ENCODE measurements at regions not wholly inside any gene's neighbourhood (a gene's known extent, or its start where the extent isn't known, plus 50 kb on each side); places are given as distances from the start of the nearest gene placed in this dataset.

DNA sequence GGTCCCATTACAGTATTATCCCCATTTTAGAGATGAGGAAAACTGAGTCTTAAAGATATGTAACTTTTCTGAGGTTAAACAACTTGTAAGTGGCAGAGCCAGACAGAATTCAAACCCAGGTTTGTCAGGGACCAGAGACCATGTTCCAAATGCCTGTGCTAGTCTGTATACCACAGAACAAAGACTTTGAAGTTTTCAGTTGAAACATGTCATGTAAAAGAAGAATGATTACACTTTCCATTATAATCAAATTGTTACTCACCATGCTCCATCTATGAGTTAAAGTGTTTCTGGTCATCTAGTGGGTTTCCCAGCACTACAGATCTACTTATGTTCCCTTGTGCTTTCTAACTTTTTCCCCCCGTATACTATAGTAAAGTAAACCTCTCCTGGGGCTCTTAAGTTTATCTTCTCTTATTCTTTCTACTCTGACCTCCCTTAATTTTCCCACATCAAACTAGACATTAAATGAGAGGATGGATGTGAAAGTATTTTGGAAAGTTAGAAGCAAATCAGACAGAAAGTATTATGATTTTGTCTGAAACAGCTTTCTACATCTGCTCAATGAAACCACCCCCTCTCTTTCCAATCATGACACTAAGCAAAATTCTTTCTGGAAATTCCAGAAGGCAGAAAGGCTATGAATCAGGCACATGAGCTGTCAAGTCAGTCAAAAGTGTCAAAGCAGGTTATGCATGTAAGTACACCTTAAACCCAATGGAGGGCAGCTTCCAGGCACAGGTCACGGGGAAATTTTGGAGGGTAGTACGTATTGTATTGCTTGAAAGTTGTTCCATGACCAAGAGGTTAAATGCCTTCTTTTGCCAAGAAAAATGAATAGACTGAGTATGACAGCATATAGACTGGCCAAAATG lies 132.7 kb upstream of the MAP3K7 start:
- POLR2A ChIA-PET = no interaction called here
- no peaks in the 10 kb centered on the region for H3K27me3 ChIP-seq (ENCODE audit: control insufficient read depth, insufficient read depth, low read length)
- TF ChIP-seq, protein P1, sequence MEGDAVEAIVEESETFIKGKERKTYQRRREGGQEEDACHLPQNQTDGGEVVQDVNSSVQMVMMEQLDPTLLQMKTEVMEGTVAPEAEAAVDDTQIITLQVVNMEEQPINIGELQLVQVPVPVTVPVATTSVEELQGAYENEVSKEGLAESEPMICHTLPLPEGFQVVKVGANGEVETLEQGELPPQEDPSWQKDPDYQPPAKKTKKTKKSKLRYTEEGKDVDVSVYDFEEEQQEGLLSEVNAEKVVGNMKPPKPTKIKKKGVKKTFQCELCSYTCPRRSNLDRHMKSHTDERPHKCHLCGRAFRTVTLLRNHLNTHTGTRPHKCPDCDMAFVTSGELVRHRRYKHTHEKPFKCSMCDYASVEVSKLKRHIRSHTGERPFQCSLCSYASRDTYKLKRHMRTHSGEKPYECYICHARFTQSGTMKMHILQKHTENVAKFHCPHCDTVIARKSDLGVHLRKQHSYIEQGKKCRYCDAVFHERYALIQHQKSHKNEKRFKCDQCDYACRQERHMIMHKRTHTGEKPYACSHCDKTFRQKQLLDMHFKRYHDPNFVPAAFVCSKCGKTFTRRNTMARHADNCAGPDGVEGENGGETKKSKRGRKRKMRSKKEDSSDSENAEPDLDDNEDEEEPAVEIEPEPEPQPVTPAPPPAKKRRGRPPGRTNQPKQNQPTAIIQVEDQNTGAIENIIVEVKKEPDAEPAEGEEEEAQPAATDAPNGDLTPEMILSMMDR (IDR thresholded peaks at IDR 0.05; ENCODE audit: low read depth, low read length) = no peak
- DNase-seq (ENCODE audit: low read depth, low spot score) = no peak
- H3K4me3 ChIP-seq (ENCODE audit: low read depth, low read length) = no peak overlapping the region
- H3K27ac ChIP-seq (ENCODE audit: low read depth, low read length) = no peak overlapping the region
- H3K9me3 ChIP-seq (ENCODE audit: control insufficient read depth, insufficient read depth, low read length) = no peaks in the 10 kb centered on the region
- CTCF ChIA-PET = no interaction called here

DNA sequence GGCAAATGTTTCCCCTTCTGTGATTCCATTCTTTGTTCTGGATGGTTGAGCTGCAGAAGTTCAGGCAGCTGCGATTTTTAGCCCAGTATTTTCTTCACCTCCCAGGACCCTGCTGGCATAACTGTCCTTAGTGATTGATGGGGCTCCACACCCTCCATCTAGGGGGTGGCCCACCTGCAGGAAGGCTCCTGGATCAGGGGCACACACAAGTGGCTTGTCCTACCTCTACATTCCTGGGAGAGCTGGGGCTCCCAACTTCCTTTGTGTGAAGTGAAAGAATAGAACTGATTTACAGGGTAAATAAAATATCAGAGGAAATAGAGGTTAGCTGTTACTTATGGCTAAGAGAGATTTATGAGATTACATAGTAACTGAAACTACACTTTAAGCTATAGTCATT lies 129.5 kb upstream of the MAP3K7 start:
- DNase-seq (ENCODE audit: low read depth, low spot score) = no peak
- ChIA-PET POLR2A (no interaction called here), CTCF (no interaction called here)
- Histone ChIP-seq H3K9me3 (ENCODE audit: control insufficient read depth, insufficient read depth, low read length) (no peaks in the 10 kb centered on the region), H3K4me3 (ENCODE audit: low read depth, low read length) (no peak overlapping the region), H3K27me3 (ENCODE audit: control insufficient read depth, insufficient read depth, low read length) (no peaks in the 10 kb centered on the region), H3K27ac (ENCODE audit: low read depth, low read length) (no peak overlapping the region)
- TF ChIP-seq, protein P1 (IDR thresholded peaks at IDR 0.05; ENCODE audit: low read depth, low read length) = no peak

DNA sequence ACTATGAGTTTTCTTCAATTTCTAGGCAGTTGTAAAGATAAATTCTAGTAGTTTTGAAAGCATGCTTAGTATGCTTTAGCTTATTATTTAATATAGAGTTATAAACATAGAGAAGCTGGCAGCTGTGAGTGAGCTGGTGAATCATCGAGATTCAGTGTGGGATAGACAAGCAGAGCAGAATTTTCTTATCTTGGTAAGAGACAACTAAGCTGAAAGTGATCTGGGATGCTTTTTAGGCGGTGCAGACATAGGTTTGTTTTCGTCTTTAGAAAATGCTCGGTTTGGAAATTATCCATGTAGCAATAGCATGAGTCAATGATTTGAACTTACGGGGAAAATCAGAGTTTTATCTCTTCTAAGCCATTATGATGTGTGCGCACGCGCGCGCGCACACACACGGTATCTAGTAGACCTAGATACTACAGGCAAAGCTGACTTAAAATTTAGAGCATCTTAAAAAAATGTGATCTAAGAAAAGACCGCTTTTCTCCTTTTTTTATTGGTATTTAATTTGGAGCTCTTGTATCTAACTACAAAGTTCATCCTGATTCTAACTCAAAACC lies 128.3 kb upstream of the MAP3K7 start:
- TF ChIP-seq, protein P1 (IDR thresholded peaks at IDR 0.05; ENCODE audit: low read depth, low read length) = no peak

DNA sequence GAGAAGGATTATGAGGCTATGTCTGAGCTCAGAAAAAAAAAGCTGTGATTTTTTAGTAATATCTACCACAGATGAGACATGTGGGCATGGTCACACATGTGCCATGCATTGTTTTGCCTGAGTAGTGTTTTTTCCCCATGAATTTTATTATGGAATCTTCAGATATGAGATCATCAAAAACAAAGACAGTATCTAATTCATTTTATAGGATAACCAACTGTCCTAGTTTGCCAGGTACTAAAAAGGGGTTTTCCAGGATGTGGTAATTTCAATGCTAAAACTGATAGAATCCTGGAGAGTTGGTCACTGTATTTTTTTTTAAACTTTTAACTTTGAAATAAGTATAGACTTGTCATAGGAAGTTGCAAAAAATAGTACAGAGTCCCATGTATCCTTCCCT lies 127.4 kb upstream of the MAP3K7 start:
- TF ChIP-seq, protein P1 (IDR thresholded peaks at IDR 0.05; ENCODE audit: low read depth, low read length) = no peak
- CTCF ChIA-PET = no interaction called here
- Histone ChIP-seq H3K27me3 (ENCODE audit: control insufficient read depth, insufficient read depth, low read length) (no peaks in the 10 kb centered on the region), H3K27ac (ENCODE audit: low read depth, low read length) (no peak overlapping the region), H3K9me3 (ENCODE audit: control insufficient read depth, insufficient read depth, low read length) (no peaks in the 10 kb centered on the region), H3K4me3 (ENCODE audit: low read depth, low read length) (no peak overlapping the region)
- no peak for DNase-seq (ENCODE audit: low read depth, low spot score)
- POLR2A ChIA-PET = no interaction called here

More for the DNA sequence above, 128.3 kb upstream of the MAP3K7 start:
- peak; percentile 1 for DNase-seq (ENCODE audit: low read depth, low spot score)
- ChIA-PET POLR2A (interaction anchor here (0.5 kb wide), 1 partner anchor 886 kb away, joined by 3 read pairs; no protein-coding TSS in a partner anchor), CTCF (no interaction called here)
- H3K9me3 ChIP-seq (ENCODE audit: control insufficient read depth, insufficient read depth, low read length) = no peaks in the 10 kb centered on the region
- H3K27me3 ChIP-seq (ENCODE audit: control insufficient read depth, insufficient read depth, low read length) = no peaks in the 10 kb centered on the region
- H3K27ac ChIP-seq (ENCODE audit: low read depth, low read length) = no peak overlapping the region
- no peak overlapping the region for H3K4me3 ChIP-seq (ENCODE audit: low read depth, low read length)

DNA sequence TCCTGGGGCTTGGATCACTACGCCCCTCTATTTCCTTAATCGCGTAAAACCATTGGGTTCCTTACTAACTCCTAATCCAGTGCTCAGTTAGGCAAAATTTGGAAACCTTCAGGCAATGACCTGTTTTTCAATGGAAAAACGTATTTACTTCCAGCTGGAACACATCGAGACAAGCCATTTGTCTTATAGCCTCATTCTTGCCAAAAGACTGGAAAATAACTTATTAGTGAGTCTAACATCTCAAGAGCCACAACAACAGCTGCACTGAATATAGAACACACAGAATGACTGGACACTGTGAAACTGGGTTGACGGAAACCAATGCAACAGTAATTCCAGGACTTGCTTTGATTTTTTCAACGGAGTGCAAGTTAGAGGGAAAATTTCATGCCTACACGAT lies 125.2 kb upstream of the MAP3K7 start:
- TF ChIP-seq, protein P1 (IDR thresholded peaks at IDR 0.05; ENCODE audit: low read depth, low read length) = no peak
- Histone ChIP-seq H3K9me3 (ENCODE audit: control insufficient read depth, insufficient read depth, low read length) (no peaks in the 10 kb centered on the region), H3K27me3 (ENCODE audit: control insufficient read depth, insufficient read depth, low read length) (no peaks in the 10 kb centered on the region), H3K4me3 (ENCODE audit: low read depth, low read length) (no peak overlapping the region), H3K27ac (ENCODE audit: low read depth, low read length) (no peak overlapping the region)
- no peak for DNase-seq (ENCODE audit: low read depth, low spot score)
- POLR2A ChIA-PET = no interaction called here
- CTCF ChIA-PET = no interaction called here

Data from AG04450 (cell line).